ENCODE measurements at regions not wholly inside any gene's neighbourhood (a gene's known extent, or its start where the extent isn't known, plus 50 kb on each side); places are given as distances from the start of the nearest gene placed in this dataset.

- TF ChIP-seq CTCF (IDR thresholded peaks at IDR 0.05) (no peak), POLR2A (IDR thresholded peaks at IDR 0.05) (no peak)
These were observed 85.1 kb upstream of the KMT2C start for GRCh38 chr7:152520861-152521302.
